Panc1 (cell line): ENCODE measurements at regions not wholly inside any gene's neighbourhood (a gene's known extent, or its start where the extent isn't known, plus 50 kb on each side); places are given as distances from the start of the nearest gene placed in this dataset.

Source experiments
- ATAC-seq: fragments of 200-7000 bp; cut with Tn5 transposase; 2 replicates; pipeline ENCODE4 v1.9.1; 2020; ENCODE audit warnings: mild to moderate bottlenecking, moderate library complexity
- BruUV-seq: library from RNA; stranded (reverse); fragments of 400-500 nt; replicated peaks from 2 replicates; lab custom pipeline; 2021; lab: Mats Ljungman, UMichigan
- CTCF ChIA-PET: fragments of 300-600 bp; sonication (Branson Sonifier 250); formaldehyde crosslinking; loops from one replicate; lab custom pipeline; 2022; ENCODE audit warnings: antibody characterized with exemption; lab: Charles Lee
- POLR2A ChIA-PET: fragments of 300-600 bp; sonication (Branson Sonifier 250); formaldehyde crosslinking; loops from one replicate; lab custom pipeline; 2022; ENCODE audit warnings: antibody characterized with exemption; lab: Charles Lee
- DNase-seq: peaks from one replicate; pipeline ENCODE4 v3.0.0-alpha.2; 2010; ENCODE audit warnings: low read depth, low spot score
- H3K27ac ChIP-seq: 2 replicates; pipeline ENCODE4 v1.5.1; 2011; ENCODE audit warnings: mild to moderate bottlenecking, low read length, inconsistent platforms
- H3K27me3 ChIP-seq: fragments of 200-500 bp; sonication (Bioruptor generic); 2 replicates; pipeline ENCODE4 v1.6.0; 2014; ENCODE audit warnings: low read length, inconsistent platforms; ENCODE audit not compliant: control insufficient read depth, insufficient read depth
- H3K36me3 ChIP-seq: fragments of 200-500 bp; sonication (Bioruptor generic); 2 replicates; pipeline ENCODE4 v1.5.1; 2014; ENCODE audit warnings: inconsistent platforms, mild to moderate bottlenecking, low read length, moderate library complexity; ENCODE audit not compliant: control insufficient read depth, insufficient read depth
- H3K4me1 ChIP-seq: 2 replicates; pipeline ENCODE4 v1.5.1; 2011; ENCODE audit warnings: inconsistent platforms, mild to moderate bottlenecking, low read length, moderate library complexity; ENCODE audit not compliant: control insufficient read depth, insufficient read depth
- H3K4me3 ChIP-seq, 2 experiments: 2 replicates each; pipeline ENCODE4 v1.5.1; 2011 to 2012; ENCODE audit warnings: low read depth in 2 of 2, low read length in 2 of 2, mild to moderate bottlenecking in 2 of 2, inconsistent platforms in 1 of 2, moderate library complexity in 1 of 2
- H3K9me3 ChIP-seq: fragments of 200-500 bp; sonication (Bioruptor generic); 2 replicates; pipeline ENCODE4 v1.5.1; 2014; ENCODE audit warnings: low read depth, mild to moderate bottlenecking, inconsistent platforms, low read length, moderate library complexity; ENCODE audit not compliant: control insufficient read depth, insufficient read depth
- CTCF ChIP-seq: fragments of 450-650 bp; IDR thresholded peaks from 2 replicates; pipeline ENCODE4 v1.5.1; 2017; ENCODE audit warnings: mild to moderate bottlenecking
- POLR2AphosphoS5 ChIP-seq: IDR thresholded peaks from 2 replicates; pipeline ENCODE4 v1.6.1; 2012; ENCODE audit warnings: mild to moderate bottlenecking, low read depth, low read length, moderate library complexity
- REST ChIP-seq, 2 experiments: IDR thresholded peaks; 2 replicates each; pipeline ENCODE4 v1.6.1; 2011 to 2012; ENCODE audit warnings: low read depth in 2 of 2, control low read depth in 1 of 2, low read length in 1 of 2, mild to moderate bottlenecking in 1 of 2, moderate library complexity in 1 of 2; ENCODE audit not compliant: insufficient read depth in 1 of 2
- SIN3A ChIP-seq: IDR thresholded peaks from 2 replicates; pipeline ENCODE4 v1.6.1; 2012; ENCODE audit warnings: low read depth, mild to moderate bottlenecking, low read length, moderate library complexity, borderline replicate concordance; ENCODE audit not compliant: insufficient read depth
- TCF7L2 ChIP-seq: IDR thresholded peaks from 2 replicates; pipeline ENCODE4 v1.6.1; 2011; ENCODE audit warnings: mild to moderate bottlenecking, low read depth, low read length, inconsistent platforms
- in situ Hi-C: cut with HindIII; loops from 2 replicates; pipeline ENCODE4 v1.10.0; 2016; ENCODE audit warnings: low sequenced_read_pairs, low pct_unique_long_range_greater_than_20kb
- intact Hi-C: fragments of 100-400 bp; cut with micrococcal nuclease; formaldehyde crosslinking; loops from one replicate; pipeline ENCODE4 v1.10.0; 2022; ENCODE audit not compliant: unreplicated experiment

GRCh38 chr3:68676136-68676535 lies 256.2 kb downstream of the TAFA4 start:
- TF ChIP-seq REST (IDR thresholded peaks at IDR 0.05; ENCODE audit: insufficient read depth in 1 of 2, low read depth in 2 of 2, low read length in 1 of 2): no peak
- no peak for TF ChIP-seq SIN3A
- TF ChIP-seq POLR2AphosphoS5: no peak
- TF ChIP-seq TCF7L2: no peak
- TF ChIP-seq CTCF: no peak
- Histone ChIP-seq H3K27ac (no peak overlapping the region), H3K36me3 (no peaks in the 10 kb centered on the region), H3K27me3 (no peaks in the 10 kb centered on the region), H3K9me3 (no peaks in the 10 kb centered on the region), H3K4me3 (no peak overlapping the region), H3K4me1 (no peaks in the 10 kb centered on the region)
- BruUV-seq: no TSS peak
- in situ Hi-C loops (no loop called here), intact Hi-C loops (no loop called here)
- CTCF ChIA-PET: no interaction called here
- no peak for ATAC-seq
- DNase-seq: no peak
- POLR2A ChIA-PET: no interaction called here

- ATAC-seq (no peak), DNase-seq (no peak)
- no peak overlapping the region for H3K27ac ChIP-seq
- TF ChIP-seq CTCF (no peak), POLR2AphosphoS5 (no peak), SIN3A (no peak), TCF7L2 (no peak)
- H3K36me3 ChIP-seq: no peaks in the 10 kb centered on the region
- H3K4me3 ChIP-seq: no peak overlapping the region
- in situ Hi-C loops (no loop called here), intact Hi-C loops (no loop called here)
- no peaks in the 10 kb centered on the region for H3K27me3 ChIP-seq
- BruUV-seq: no TSS peak
- POLR2A ChIA-PET: no interaction called here
- CTCF ChIA-PET: no interaction called here
- no peaks in the 10 kb centered on the region for H3K9me3 ChIP-seq
- H3K4me1 ChIP-seq: no peaks in the 10 kb centered on the region
Measured at GRCh38 chr3:68667346-68667745, 265.0 kb downstream of the TAFA4 start.
